ENCODE measurements at regions not wholly inside any gene's neighbourhood (a gene's known extent, or its start where the extent isn't known, plus 50 kb on each side); places are given as distances from the start of the nearest gene placed in this dataset.

GRCh38 chr2:150156415-150156814, 331.1 kb downstream of the RND3 start:
- no peaks in the 10 kb centered on the region for H3K27me3 ChIP-seq (ENCODE audit: control insufficient read depth in 1 of 2, insufficient read depth in 2 of 2, low read length in 2 of 2)
- no peaks in the 10 kb centered on the region for H3K36me3 ChIP-seq (ENCODE audit: insufficient read depth, low read length)
- no peak overlapping the region for H3K27ac ChIP-seq (ENCODE audit: low read depth, low read length)
- H3K9ac ChIP-seq (ENCODE audit: low read length), result no peak overlapping the region
- H3K4me1 ChIP-seq (ENCODE audit: insufficient read depth, low read length), result no peaks in the 10 kb centered on the region
- no peak overlapping the region for H3K4me3 ChIP-seq (ENCODE audit: low read depth in 1 of 2, low read length in 2 of 2)
- H3K9me3 ChIP-seq (ENCODE audit: low read length), result no peaks in the 10 kb centered on the region

DNA sequence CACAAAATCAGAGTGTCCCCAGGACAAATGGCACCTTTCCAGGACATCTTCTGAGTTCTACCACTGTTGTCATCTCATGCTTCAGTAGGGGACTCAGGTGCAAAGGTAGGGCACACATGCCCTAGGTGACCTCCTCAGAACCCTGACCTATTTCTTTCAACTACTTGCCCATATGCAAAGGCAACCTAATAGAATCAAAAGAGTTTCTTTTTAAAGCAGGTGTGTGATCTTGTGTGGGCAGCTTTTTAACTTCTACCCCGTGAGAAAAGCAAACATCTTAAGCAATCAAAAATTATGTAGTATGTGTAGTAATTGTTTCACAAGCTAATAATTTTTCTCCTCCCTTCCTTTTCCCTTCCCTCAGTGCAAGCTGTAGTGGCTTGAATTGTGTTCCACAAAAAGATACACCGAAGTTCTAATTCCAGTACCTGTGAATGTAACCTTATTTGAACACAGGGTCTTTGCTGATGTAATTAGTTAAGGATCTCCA, 333.1 kb downstream of the RND3 start:
- Histone ChIP-seq H3K27ac (ENCODE audit: low read depth, low read length) (no peak overlapping the region), H3K9ac (ENCODE audit: low read length) (no peak overlapping the region), H3K27me3 (ENCODE audit: control insufficient read depth in 1 of 2, insufficient read depth in 2 of 2, low read length in 2 of 2) (no peaks in the 10 kb centered on the region), H3K9me3 (ENCODE audit: low read length) (no peaks in the 10 kb centered on the region), H3K4me3 (ENCODE audit: low read depth in 1 of 2, low read length in 2 of 2) (no peak overlapping the region), H3K4me1 (ENCODE audit: insufficient read depth, low read length) (no peaks in the 10 kb centered on the region), H3K36me3 (ENCODE audit: insufficient read depth, low read length) (no peaks in the 10 kb centered on the region)

DNA sequence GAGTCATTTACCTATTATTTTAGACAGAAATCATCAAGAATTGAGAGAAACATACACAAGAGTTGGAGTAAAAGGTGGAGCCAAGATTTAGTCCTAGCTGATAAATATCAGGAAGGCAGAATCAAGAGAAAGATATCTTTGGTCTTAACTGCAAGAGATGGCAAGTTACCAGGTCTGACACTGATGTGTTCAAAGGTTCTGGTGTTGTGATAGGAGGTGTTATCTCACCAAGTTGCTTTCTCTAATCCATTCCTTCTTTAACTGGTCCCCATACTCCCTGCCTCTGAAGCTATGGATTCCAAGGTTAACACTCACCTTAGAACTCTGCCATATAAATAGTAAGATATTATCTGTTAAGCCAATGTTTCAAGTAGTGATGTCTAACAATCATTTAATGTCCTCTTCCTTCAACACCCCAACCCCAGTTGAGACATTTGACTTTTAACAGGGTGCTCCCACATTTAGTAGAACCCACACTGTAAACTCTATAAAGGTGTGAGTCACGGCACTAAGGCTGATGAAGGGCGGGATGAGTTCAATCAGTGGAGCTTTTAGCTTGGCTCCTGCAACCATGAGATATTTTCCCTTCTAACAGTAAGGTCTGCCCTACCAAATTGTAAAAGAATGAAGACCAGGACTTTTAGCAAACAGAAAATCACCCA, 333.7 kb downstream of the RND3 start:
- H3K27ac ChIP-seq (ENCODE audit: low read depth, low read length), result no peak overlapping the region
- H3K4me3 ChIP-seq (ENCODE audit: low read depth in 1 of 2, low read length in 2 of 2), result no peak overlapping the region
- no peaks in the 10 kb centered on the region for H3K9me3 ChIP-seq (ENCODE audit: low read length)
- H3K9ac ChIP-seq (ENCODE audit: low read length), result no peak overlapping the region
- H3K36me3 ChIP-seq (ENCODE audit: insufficient read depth, low read length), result no peaks in the 10 kb centered on the region
- no peaks in the 10 kb centered on the region for H3K27me3 ChIP-seq (ENCODE audit: control insufficient read depth in 1 of 2, insufficient read depth in 2 of 2, low read length in 2 of 2)
- H3K4me1 ChIP-seq (ENCODE audit: insufficient read depth, low read length), result no peaks in the 10 kb centered on the region

GRCh38 chr2:150152230-150152629, 335.2 kb downstream of the RND3 start:
- Histone ChIP-seq H3K36me3 (ENCODE audit: insufficient read depth, low read length) (no peaks in the 10 kb centered on the region), H3K9ac (ENCODE audit: low read length) (no peak overlapping the region), H3K4me3 (ENCODE audit: low read depth in 1 of 2, low read length in 2 of 2) (no peak overlapping the region), H3K4me1 (ENCODE audit: insufficient read depth, low read length) (no peaks in the 10 kb centered on the region), H3K9me3 (ENCODE audit: low read length) (no peaks in the 10 kb centered on the region), H3K27ac (ENCODE audit: low read depth, low read length) (no peak overlapping the region), H3K27me3 (ENCODE audit: control insufficient read depth in 1 of 2, insufficient read depth in 2 of 2, low read length in 2 of 2) (no peaks in the 10 kb centered on the region)

GRCh38 chr2:150150144-150150543, 337.3 kb downstream of the RND3 start:
- no peaks in the 10 kb centered on the region for H3K27me3 ChIP-seq (ENCODE audit: control insufficient read depth in 1 of 2, insufficient read depth in 2 of 2, low read length in 2 of 2)

DNA sequence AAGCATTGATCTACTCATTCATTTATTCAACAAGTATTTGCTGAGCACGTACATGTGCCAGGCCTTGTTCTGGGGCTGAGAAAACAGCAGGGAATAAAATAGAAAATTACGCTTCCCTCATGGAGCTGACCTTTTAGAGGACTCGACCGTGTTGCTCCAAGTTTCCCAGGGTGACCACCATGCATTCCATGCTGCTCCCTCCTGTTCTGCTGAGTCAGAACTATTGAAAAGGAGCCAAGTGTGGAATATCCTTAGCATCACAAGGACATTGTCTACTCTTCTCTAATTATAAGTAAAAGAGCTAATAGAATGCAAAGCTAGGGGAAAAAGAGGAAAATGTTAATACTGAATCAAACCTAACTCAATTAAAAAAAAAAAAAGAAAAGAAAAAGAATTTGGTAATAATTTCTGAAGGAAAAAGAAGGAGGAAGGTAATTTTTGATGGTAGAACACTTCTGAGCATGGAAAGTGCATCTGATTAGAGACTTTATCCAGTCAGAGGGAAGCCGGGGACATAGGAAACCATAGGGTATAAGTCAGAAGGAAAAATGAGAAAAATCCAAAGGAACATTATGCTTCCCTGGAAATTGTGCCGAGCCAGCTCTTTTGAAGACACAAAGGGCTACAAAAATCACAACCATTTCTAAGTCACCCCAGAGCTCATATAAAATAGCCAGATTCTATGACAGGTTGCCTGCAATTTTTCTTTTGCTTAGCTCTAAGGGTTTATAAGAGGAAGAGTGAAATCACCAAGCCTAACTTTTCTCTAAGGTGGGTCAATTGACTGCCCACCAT, 339.4 kb downstream of the RND3 start:
- no peak overlapping the region for H3K4me3 ChIP-seq (ENCODE audit: low read depth in 1 of 2, low read length in 2 of 2)
- H3K36me3 ChIP-seq (ENCODE audit: insufficient read depth, low read length), result no peaks in the 10 kb centered on the region
- H3K27me3 ChIP-seq (ENCODE audit: control insufficient read depth in 1 of 2, insufficient read depth in 2 of 2, low read length in 2 of 2), result no peaks in the 10 kb centered on the region
- H3K9ac ChIP-seq (ENCODE audit: low read length), result no peak overlapping the region
- no peaks in the 10 kb centered on the region for H3K4me1 ChIP-seq (ENCODE audit: insufficient read depth, low read length)
- H3K27ac ChIP-seq (ENCODE audit: low read depth, low read length), result no peak overlapping the region
- H3K9me3 ChIP-seq (ENCODE audit: low read length), result peaks cover 6% of the 10 kb centered on the region

More at GRCh38 chr2:150150144-150150543, 337.3 kb downstream of the RND3 start:
- Histone ChIP-seq H3K4me3 (ENCODE audit: low read depth in 1 of 2, low read length in 2 of 2) (no peak overlapping the region), H3K4me1 (ENCODE audit: insufficient read depth, low read length) (no peaks in the 10 kb centered on the region), H3K9ac (ENCODE audit: low read length) (no peak overlapping the region), H3K36me3 (ENCODE audit: insufficient read depth, low read length) (no peaks in the 10 kb centered on the region), H3K9me3 (ENCODE audit: low read length) (peaks cover 6% of the 10 kb centered on the region), H3K27ac (ENCODE audit: low read depth, low read length) (no peak overlapping the region)

- H3K36me3 ChIP-seq (ENCODE audit: insufficient read depth, low read length), result no peaks in the 10 kb centered on the region
- no peak overlapping the region for H3K27ac ChIP-seq (ENCODE audit: low read depth, low read length)
- H3K27me3 ChIP-seq (ENCODE audit: control insufficient read depth in 1 of 2, insufficient read depth in 2 of 2, low read length in 2 of 2), result no peaks in the 10 kb centered on the region
- no peak overlapping the region for H3K9ac ChIP-seq (ENCODE audit: low read length)
- peaks cover 6% of the 10 kb centered on the region for H3K9me3 ChIP-seq (ENCODE audit: low read length)
- H3K4me3 ChIP-seq (ENCODE audit: low read depth in 1 of 2, low read length in 2 of 2), result no peak overlapping the region
- no peaks in the 10 kb centered on the region for H3K4me1 ChIP-seq (ENCODE audit: insufficient read depth, low read length)
Measured at GRCh38 chr2:150146879-150147278, 340.6 kb downstream of the RND3 start.

GRCh38 chr2:150145299-150145692, 342.2 kb downstream of the RND3 start:
- no peaks in the 10 kb centered on the region for H3K36me3 ChIP-seq (ENCODE audit: insufficient read depth, low read length)
- no peaks in the 10 kb centered on the region for H3K27me3 ChIP-seq (ENCODE audit: control insufficient read depth in 1 of 2, insufficient read depth in 2 of 2, low read length in 2 of 2)
- H3K4me1 ChIP-seq (ENCODE audit: insufficient read depth, low read length), result no peaks in the 10 kb centered on the region
- no peak overlapping the region for H3K27ac ChIP-seq (ENCODE audit: low read depth, low read length)
- H3K4me3 ChIP-seq (ENCODE audit: low read depth in 1 of 2, low read length in 2 of 2), result no peak overlapping the region
- H3K9me3 ChIP-seq (ENCODE audit: low read length), result peaks cover 6% of the 10 kb centered on the region
- H3K9ac ChIP-seq (ENCODE audit: low read length), result no peak overlapping the region

- H3K4me1 ChIP-seq (ENCODE audit: insufficient read depth, low read length), result no peaks in the 10 kb centered on the region
Measured at GRCh38 chr2:150144546-150145298, 342.7 kb downstream of the RND3 start.

DNA sequence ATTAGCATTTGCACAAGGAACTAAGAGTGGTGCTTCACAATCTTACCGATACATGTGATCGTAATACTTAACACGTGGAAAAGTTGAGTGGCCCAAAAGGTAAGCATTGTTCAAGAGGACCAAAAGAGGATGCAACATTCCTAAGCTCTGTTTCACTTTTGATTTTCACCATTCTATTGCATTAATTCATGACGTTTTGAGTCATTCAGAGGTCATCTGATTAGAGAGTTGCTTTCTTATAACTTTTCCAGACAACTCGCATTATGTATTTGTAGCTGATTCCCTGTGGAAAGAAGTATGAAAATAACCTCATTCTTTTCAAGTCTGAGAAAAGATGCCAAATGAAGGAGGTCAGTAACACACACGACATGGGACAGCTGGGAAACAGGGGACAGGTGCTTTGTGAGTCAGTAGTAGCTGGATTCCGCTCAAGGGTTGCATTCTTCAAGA, 344.4 kb downstream of the RND3 start:
- no peak overlapping the region for H3K27ac ChIP-seq (ENCODE audit: low read depth, low read length)
- peaks cover 6% of the 10 kb centered on the region for H3K9me3 ChIP-seq (ENCODE audit: low read length)
- H3K36me3 ChIP-seq (ENCODE audit: insufficient read depth, low read length), result no peaks in the 10 kb centered on the region
- no peaks in the 10 kb centered on the region for H3K27me3 ChIP-seq (ENCODE audit: control insufficient read depth in 1 of 2, insufficient read depth in 2 of 2, low read length in 2 of 2)
- no peak overlapping the region for H3K9ac ChIP-seq (ENCODE audit: low read length)
- no peak overlapping the region for H3K4me3 ChIP-seq (ENCODE audit: low read depth in 1 of 2, low read length in 2 of 2)
- H3K4me1 ChIP-seq (ENCODE audit: insufficient read depth, low read length), result peaks cover 6% of the 10 kb centered on the region

More at GRCh38 chr2:150144546-150145298, 342.7 kb downstream of the RND3 start:
- Histone ChIP-seq H3K36me3 (ENCODE audit: insufficient read depth, low read length) (no peaks in the 10 kb centered on the region), H3K27ac (ENCODE audit: low read depth, low read length) (no peak overlapping the region), H3K9ac (ENCODE audit: low read length) (no peak overlapping the region), H3K4me3 (ENCODE audit: low read depth in 1 of 2, low read length in 2 of 2) (no peak overlapping the region), H3K9me3 (ENCODE audit: low read length) (peaks cover 6% of the 10 kb centered on the region), H3K27me3 (ENCODE audit: control insufficient read depth in 1 of 2, insufficient read depth in 2 of 2, low read length in 2 of 2) (no peaks in the 10 kb centered on the region)

DNA sequence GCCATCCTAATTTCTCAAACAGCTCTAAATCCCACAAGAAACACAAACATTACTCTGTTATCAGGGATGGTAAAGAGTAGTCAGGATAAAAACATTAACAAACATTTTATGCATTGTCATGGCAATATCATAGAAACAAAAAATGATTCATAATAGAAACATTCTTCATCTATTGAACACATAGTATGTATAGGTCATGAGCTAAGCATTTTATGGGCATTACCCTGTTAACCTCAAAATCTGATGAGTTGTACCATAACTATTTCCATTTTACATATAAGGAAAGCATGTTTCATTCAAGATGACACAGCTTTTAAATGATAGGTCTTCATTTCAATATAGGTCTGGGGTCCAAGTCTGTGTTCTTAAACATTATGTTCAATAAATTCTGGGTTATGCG, 344.9 kb downstream of the RND3 start:
- peaks cover 6% of the 10 kb centered on the region for H3K9me3 ChIP-seq (ENCODE audit: low read length)
- H3K27me3 ChIP-seq (ENCODE audit: control insufficient read depth in 1 of 2, insufficient read depth in 2 of 2, low read length in 2 of 2), result no peaks in the 10 kb centered on the region
- H3K27ac ChIP-seq (ENCODE audit: low read depth, low read length), result no peak overlapping the region
- peaks cover 6% of the 10 kb centered on the region for H3K4me1 ChIP-seq (ENCODE audit: insufficient read depth, low read length)
- no peak overlapping the region for H3K9ac ChIP-seq (ENCODE audit: low read length)
- H3K4me3 ChIP-seq (ENCODE audit: low read depth in 1 of 2, low read length in 2 of 2), result no peak overlapping the region
- H3K36me3 ChIP-seq (ENCODE audit: insufficient read depth, low read length), result no peaks in the 10 kb centered on the region
